NCI-H2029 treated with DMSO at 0.1 percent for 48 hours (cell line): ENCODE measurements at regions not wholly inside any gene's neighbourhood (a gene's known extent, or its start where the extent isn't known, plus 50 kb on each side); places are given as distances from the start of the nearest gene placed in this dataset.

Experiments used
- DNase-seq: peaks from one replicate; lab custom pipeline; 2025; lab: John Stamatoyannopoulos, UW

- DNase-seq, result no peak
Measured at GRCh38 chr5:63726496-63726895, 235.7 kb downstream of the HTR1A start.

DNA sequence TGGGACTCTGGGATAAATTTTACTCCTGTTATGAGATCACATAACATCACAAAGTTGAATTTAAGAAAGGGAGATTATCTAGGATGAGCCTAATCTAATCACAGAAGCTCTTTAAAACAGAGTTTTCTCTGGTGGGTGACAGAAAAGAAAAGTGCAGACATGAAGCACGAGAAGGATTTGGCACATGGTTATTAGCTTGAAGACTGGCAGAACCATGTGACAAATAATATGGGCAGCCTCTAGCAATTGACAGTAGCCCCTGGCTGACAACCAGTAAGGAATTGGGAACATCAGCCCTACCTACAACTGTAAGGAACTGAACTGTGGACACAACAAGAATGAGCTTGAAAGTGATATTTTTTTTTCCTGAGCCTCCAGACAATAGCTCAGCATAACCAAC, 243.1 kb downstream of the HTR1A start:
- no peak for DNase-seq

- DNase-seq, result no peak
Measured at GRCh38 chr5:63700241-63700640, 262.0 kb downstream of the HTR1A start.

DNA sequence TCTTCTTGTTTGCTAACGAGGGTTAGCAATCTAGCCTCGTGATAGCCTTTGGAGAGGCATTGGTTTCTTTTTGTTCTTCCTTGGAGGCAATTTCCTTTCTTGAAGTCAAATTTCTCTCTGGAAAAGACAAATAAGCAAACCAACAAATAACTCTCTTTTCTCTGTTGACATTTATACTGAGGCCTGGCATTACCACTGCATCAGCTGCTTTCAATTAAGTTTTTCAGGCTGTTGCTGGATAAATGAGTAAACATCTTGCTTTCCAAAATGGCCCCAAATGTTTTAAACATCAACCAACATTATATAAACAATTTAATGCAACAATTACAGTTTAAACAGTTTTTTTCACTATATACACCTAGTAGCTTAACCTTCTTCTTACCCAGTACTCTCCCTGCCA, 264.4 kb downstream of the HTR1A start:
- no peak for DNase-seq

DNA sequence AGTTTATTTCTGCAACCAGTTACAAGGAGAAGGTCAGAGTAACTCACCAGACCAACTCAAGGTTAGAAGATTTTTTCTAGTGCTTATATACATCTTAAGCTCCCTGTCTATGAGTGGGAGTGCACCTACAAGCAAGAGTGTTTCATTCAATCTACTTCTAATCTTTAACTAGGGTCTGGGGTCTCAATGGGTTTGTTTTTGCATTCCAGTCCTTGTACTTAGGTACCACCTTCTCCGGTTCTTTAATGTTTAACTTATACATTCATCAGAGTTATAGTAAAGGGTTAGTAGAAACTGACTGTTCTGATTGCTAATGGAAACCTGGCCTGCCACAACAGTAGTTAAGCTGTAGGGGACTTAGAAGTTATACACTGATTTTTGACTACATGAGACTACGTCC, 271.7 kb downstream of the HTR1A start:
- DNase-seq, result no peak

DNA sequence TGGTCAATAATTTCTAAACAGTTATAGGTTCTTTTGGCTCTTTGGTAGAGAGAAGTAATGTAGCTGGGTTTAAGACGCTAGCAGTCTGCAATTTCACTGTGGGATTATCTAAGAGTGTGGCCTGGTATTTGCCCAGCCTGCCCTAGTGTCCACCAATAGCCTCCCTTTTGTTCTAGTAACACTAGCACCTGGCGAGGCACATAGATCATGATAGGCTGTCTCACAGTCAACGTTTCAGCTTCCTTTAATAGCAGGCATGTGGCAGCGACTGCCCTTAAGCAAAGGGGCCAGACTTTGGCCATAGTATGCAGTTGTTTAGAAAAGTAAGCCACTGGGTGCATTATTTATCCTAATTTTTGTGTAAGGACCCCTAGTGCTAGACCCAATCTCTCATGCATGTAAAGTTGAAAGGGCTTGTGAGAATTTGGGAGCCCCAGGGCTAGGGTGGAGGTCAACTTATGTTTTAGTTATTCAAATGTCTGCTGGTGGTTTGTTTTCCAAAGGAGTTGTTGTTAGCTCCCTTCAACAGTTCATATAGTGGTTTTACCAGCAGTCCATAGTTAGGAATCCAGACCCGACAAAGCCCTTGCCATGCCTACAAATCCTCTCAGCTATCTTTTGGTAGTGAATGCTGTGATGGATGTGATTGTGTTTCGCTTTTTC, 274.3 kb downstream of the HTR1A start:
- no peak for DNase-seq

- DNase-seq, result no peak
Measured at GRCh38 chr5:63686938-63687337, 275.3 kb downstream of the HTR1A start.

- DNase-seq, result no peak
Measured at GRCh38 chr5:63686181-63686580, 276.1 kb downstream of the HTR1A start.

DNA sequence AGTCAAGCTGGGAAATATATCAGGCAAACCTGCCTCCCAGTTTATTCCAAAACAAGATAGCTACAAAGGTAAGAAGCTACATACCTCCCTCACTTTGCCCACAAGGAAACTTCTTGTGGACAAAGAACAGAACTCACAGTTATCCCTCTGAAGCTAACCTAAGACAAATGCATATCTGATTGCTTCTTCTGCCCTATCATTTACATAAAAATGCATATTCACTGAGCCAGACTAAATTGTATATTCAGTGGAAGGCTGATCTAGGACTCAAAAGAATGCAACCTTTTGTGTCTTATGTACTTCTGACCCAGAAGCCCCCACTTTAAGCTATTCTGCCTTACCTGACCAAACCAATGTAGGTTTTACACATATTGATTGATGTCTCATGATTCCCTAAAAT, 276.8 kb downstream of the HTR1A start:
- no peak for DNase-seq

GRCh38 chr5:63674881-63675280, 287.4 kb downstream of the HTR1A start:
- DNase-seq, result no peak

DNA sequence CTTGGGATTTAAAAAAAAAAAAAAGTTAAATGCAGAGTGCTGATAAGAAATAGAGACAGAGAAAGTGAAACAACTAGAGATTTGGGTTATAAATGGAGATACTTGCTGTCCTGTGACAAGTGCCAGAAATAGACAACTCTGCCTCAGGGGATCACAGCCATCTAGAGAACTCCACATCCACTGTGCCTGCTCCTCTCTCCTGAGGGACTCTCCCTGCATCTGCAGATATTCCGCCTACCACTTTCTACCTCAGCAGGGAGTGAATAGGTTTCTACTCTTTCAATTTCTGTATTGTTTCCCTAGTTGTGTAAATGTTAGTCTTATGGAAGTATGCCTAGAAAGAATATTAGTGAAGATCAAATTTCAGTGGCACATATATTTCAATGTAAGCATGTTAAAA, 307.2 kb downstream of the HTR1A start:
- DNase-seq, result no peak

DNA sequence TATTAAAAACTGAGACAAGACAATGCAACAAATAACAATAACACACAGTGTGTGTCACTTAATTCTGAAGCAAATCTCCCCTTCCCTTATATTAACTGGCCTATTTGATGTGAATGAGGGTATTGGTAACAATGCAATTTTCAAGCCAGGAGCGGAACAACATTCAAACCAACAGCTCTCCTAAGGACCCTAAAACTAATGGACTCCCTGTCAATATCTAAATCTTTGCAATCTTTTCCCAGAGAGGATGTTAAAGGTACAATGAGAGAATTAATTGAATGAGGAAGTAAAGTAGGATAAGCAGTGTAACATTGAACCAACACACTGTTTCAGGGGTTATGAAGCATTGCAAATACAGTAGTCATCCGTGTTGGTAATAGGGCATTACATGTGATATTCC, 311.7 kb downstream of the HTR1A start:
- DNase-seq, result no peak

GRCh38 chr5:63648376-63648775, 313.9 kb downstream of the HTR1A start:
- no peak for DNase-seq

GRCh38 chr5:63629951-63630630, 332.2 kb downstream of the HTR1A start:
- DNase-seq, result no peak

DNA sequence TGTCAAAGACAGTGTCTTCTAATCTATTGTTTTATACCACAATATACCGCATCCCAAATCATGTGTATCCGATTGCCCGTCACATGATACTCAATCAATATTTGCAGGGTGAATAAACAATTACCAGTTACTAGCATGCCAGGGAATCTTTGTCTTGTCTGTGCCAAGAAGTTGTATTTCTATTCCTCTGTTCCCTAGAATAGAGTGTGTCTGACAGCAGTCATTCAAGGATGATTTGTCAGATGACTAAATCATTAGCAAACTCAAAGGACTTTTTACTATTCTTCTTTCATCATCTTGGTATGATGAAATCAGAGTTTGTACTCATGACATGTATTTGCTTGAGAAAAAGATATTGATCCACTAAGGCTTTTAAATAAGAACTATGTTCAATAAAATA, 348.8 kb downstream of the HTR1A start:
- DNase-seq, result no peak

GRCh38 chr5:63603996-63604395, 358.2 kb downstream of the HTR1A start:
- DNase-seq, result no peak

DNA sequence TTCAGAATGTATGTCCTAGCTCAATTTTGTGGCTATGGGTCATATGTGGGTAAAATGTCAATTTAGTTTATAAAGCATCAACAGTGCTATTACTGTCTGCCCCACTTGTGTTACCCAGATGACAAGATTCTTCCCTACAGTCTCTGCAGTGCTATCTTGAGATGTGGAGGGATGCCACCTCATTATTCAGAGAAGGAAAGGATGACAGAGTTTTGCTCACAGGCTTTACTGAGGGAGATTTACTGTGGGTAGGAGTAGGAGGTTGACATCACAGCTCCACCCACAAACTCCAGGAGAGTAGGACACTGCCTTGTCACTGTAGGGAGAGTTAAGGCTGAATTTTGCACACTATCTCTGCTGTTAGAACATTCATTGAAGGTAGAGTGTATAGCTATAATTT, 359.3 kb downstream of the HTR1A start:
- DNase-seq, result no peak

DNA sequence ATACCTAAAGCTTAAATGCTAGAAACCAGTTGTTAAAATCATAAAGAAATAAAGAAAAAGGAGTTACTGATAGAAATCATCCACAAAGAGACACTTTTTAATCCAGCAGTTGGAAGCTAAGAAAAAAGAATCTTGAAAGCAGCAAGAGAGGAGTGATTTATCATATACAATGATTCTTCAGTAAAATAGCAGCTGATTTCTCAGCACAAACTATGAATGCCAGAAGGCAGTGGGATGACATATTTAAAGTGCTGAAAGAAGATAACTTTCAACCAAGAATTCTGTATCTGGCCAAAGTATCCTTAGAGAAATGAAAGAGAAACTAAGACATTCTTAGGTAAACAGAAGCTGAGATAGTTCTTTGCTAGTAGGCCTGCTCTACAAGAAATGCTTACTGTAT, 366.0 kb downstream of the HTR1A start:
- no peak for DNase-seq

DNA sequence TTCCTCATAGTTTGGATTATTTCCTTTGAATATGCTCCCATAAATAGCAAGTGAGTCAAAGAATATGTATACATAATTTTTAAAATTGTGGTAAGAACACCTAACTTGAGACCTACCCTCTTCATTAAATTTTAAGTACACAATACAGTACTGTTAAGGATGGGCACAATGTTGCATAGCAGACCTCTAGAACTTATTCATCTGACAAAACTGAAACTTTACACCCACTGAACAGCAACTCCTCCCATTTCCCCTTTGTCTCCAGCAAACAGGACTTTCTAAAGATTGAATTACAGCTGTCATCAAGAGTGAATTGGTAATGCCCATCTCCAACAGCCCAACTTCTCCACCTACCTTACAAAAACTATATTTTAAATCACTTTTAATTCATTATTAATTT, 388.9 kb downstream of the HTR1A start:
- no peak for DNase-seq

DNA sequence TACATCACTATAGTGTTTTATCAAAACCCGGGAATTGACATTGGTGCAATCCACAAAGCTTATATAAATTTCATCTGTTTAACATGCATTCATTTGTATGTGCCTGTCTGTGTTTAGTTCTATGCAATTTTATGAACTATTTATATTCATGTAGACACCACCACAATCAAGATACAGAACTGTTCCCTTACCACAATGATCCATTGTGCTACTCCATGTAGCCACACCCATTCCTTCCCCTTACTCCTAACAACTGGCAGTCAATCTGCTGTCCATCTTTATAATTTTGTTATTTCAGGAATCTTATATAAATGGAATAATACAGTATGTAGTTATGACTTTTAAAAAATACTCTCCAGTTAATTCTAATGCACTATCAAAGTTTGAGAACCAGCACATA, 389.5 kb downstream of the HTR1A start:
- DNase-seq, result no peak

- DNase-seq, result no peak
Measured at GRCh38 chr5:63570752-63571151, 391.5 kb downstream of the HTR1A start.

GRCh38 chr5:63564789-63565188, 397.5 kb downstream of the HTR1A start:
- no peak for DNase-seq

DNA sequence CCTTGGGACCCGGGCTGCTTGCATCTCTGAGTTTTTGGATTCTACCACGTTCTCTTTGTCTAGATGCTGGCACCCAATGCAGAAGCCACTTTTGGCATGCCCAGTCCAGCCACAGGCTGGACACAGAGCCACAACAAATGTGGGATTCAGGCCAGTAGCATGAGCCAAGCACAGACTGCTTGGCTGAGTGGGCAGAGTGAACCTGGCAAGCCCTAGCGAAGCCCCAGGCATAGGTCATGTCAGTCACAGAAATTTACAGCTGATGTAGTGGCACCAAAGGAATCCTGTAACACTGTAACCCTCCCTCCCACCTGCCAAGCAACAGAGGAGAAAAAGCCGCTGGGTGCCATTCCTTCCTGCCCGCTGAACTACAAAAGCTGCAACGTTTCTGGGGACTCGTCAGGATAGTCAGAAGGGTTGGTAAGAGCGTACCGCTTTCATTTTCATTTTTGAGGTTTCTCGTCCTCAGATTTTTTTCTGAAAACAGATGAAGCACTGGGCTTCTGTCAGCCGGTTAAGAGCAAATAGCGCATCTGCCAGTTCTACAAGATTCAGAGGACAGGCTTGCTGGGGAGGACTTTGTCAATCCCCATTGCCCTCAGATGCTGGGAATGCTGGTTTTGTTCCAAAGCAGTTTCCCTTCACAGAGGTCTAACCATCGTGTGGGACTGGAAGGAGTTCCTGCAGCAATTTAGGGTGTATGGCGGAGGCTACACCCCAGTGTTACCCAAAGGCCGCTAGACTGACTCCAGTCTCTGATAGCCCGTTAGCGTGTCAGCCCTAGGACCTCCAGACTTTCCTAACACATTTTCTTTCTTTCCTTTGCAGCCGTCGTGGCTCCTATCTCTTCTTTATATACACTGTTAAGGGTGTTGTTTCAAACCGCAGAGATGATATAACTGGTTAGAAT, 399.0 kb downstream of the HTR1A start:
- DNase-seq, result no peak
